ENCODE measurements at regions not wholly inside any gene's neighbourhood (a gene's known extent, or its start where the extent isn't known, plus 50 kb on each side); places are given as distances from the start of the nearest gene placed in this dataset.

DNA sequence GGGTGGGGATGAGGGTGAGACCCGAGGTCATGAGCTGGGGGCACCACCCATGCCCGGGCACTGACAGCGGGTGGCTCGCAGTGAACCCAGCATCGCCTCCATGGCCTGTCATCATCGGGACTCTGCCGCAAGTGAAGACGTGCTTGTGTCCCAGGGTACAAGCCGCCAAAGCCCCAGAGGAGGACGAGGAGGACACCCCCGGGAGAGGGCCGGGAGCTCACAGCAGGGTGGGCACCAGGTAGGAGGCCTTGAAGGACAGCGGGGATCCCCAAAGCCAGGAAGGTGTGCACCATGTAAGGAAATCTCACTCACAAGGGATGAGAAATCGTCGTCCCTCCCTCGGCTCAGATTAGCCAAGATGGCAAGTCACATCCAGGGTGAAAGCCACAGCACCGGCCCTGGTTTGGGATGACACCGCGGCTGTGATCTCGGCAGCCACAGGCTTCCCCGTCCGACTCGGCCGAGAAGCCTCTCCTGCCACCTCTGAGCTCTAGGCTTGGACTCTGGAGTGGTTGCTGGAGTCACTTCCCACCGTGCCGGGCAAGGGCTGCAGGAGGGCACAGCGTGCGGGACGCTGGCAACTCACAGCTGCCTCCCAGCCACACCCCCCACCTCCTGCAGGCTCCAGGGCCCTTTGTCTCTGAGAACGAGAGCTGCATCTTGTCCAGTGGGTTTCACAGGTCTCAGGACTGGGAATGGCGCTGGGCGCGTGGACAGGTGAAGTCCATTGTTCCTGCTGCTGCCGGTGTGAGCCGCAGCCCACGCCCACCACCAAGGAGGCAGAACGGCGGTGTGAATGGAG lies 81.6 kb upstream of the CTDP1 start:
- TF ChIP-seq POLR2A (IDR thresholded peaks at IDR 0.05): no peak
- TF ChIP-seq, protein P1, sequence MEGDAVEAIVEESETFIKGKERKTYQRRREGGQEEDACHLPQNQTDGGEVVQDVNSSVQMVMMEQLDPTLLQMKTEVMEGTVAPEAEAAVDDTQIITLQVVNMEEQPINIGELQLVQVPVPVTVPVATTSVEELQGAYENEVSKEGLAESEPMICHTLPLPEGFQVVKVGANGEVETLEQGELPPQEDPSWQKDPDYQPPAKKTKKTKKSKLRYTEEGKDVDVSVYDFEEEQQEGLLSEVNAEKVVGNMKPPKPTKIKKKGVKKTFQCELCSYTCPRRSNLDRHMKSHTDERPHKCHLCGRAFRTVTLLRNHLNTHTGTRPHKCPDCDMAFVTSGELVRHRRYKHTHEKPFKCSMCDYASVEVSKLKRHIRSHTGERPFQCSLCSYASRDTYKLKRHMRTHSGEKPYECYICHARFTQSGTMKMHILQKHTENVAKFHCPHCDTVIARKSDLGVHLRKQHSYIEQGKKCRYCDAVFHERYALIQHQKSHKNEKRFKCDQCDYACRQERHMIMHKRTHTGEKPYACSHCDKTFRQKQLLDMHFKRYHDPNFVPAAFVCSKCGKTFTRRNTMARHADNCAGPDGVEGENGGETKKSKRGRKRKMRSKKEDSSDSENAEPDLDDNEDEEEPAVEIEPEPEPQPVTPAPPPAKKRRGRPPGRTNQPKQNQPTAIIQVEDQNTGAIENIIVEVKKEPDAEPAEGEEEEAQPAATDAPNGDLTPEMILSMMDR (IDR thresholded peaks at IDR 0.05): no peak
- peak in 2 of 3 donors; percentile 39 to 44 for DNase-seq
- no peak overlapping the region for H3K27ac ChIP-seq
- no peaks in the 10 kb centered on the region for H3K9me3 ChIP-seq
- H3K4me3 ChIP-seq: no peak overlapping the region
- H3K36me3 ChIP-seq: no peaks in the 10 kb centered on the region
- no peaks in the 10 kb centered on the region for H3K4me1 ChIP-seq
- no peaks in the 10 kb centered on the region for H3K27me3 ChIP-seq

DNA sequence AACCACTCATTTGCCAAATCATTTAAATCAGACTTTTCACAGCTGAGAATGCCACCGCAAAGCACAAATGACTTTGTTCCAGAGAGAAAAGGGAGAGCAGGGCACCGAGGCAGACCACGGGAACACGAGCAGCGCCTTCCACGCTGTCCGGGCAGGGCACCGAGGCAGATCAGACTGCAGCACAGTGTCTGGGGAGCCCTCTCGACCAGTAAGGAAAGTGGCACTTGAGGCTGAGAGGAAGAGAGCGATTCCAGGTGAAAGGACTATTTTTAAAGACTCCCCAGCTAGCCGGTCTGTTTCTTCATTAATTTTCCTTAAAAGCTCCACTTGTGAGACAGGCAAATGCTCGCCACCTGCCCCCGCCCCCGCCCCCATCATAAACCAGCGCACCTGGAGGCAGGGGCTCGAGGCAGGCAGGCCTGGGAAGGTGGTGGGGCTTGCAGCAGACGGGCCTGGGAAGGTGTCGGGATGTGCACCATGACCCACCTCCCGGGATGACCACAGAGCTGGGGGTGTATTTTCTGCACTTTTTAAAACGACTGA lies 80.9 kb upstream of the CTDP1 start:
- H3K27me3 ChIP-seq: no peaks in the 10 kb centered on the region
- peak in 1 of 3 donors; percentile 30 for DNase-seq

DNA sequence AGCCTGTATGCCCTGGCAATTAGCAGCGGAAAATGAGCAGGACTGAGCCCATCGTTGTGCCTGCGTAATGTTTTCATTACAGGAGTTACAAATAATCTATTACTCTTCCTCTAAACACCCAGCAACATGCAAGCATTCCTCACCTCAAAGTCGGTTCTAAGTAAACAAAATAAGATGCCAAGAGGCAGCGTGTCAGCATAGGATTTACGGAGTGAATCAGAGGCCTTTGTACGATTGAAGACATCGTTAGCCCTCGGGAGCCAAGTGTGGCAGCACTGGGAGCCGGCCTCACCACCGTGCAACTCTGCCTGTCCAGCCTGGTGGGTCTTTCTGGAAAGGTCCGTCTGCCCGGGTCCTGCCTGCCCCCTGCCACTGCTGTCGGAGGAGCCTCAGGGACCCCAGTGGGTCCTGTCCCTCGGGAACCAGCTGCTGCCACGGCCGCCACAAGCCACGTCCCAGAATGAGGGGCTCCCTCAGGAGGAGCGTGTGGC lies 80.1 kb upstream of the CTDP1 start:
- Histone ChIP-seq H3K9me3 (no peaks in the 10 kb centered on the region), H3K27me3 (no peaks in the 10 kb centered on the region), H3K4me1 (no peaks in the 10 kb centered on the region), H3K27ac (no peak overlapping the region), H3K36me3 (no peaks in the 10 kb centered on the region), H3K4me3 (no peak overlapping the region)
- TF ChIP-seq, protein P1 (IDR thresholded peaks at IDR 0.05): no peak
- TF ChIP-seq POLR2A (IDR thresholded peaks at IDR 0.05): no peak
- peak in 2 of 3 donors; percentile 29 to 34 for DNase-seq

More for the DNA sequence above, 80.9 kb upstream of the CTDP1 start:
- Histone ChIP-seq H3K4me3 (no peak overlapping the region), H3K27ac (no peak overlapping the region), H3K36me3 (no peaks in the 10 kb centered on the region), H3K4me1 (no peaks in the 10 kb centered on the region), H3K9me3 (no peaks in the 10 kb centered on the region)
- TF ChIP-seq POLR2A (IDR thresholded peaks at IDR 0.05): no peak
- TF ChIP-seq, protein P1 (IDR thresholded peaks at IDR 0.05): no peak

DNA sequence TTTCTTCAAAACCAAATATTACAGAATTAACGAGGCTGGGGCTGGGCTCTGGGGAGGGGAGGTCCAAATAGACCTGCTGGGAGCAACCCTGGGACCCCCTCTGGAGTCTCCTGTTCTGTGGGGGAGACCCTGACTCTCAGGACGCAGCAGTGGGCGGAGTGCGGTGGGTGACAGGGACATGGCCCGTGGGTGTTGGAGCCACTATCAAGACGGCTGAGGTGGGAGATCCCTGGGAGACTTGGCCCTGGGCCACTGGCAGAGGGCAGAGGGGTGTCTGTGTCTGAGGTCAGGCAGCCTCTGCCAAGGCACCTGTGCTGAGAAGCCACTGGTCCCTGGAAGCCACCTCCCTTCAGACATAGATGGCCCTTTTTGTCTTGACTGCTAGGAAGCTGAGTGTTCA lies 79.5 kb upstream of the CTDP1 start:
- Histone ChIP-seq H3K4me1 (no peaks in the 10 kb centered on the region), H3K36me3 (no peaks in the 10 kb centered on the region), H3K4me3 (no peak overlapping the region), H3K27me3 (no peaks in the 10 kb centered on the region), H3K9me3 (no peaks in the 10 kb centered on the region), H3K27ac (no peak overlapping the region)
- DNase-seq: peak in 2 of 3 donors; percentile 34 to 38
- TF ChIP-seq, protein P1 (IDR thresholded peaks at IDR 0.05): no peak
- TF ChIP-seq POLR2A (IDR thresholded peaks at IDR 0.05): no peak

DNA sequence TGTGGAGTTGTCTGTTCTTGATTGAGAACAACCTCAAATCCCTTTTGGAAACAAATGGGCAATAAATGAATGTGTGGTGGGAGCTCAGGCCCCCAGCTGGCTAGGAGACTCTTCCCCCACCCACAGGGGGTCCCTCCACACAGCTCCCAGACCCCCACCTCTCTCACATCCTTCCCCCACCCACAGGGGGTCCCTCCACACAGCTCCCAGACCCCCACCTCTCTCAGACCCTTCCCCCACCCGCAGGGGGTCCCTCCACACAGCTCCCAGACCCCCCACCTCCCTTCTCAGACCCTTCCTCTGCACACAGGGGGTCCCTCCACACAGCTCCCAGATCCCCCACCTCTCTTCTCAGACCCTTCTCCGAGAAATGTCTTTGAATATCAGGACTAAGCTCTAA lies 79.0 kb upstream of the CTDP1 start:
- peak in 1 of 3 donors; percentile 13 for DNase-seq
- H3K4me1 ChIP-seq: no peaks in the 10 kb centered on the region
- H3K4me3 ChIP-seq: no peak overlapping the region
- H3K27me3 ChIP-seq: no peaks in the 10 kb centered on the region
- no peaks in the 10 kb centered on the region for H3K9me3 ChIP-seq
- no peak for TF ChIP-seq POLR2A (IDR thresholded peaks at IDR 0.05)
- TF ChIP-seq, protein P1 (IDR thresholded peaks at IDR 0.05): no peak
- H3K36me3 ChIP-seq: no peaks in the 10 kb centered on the region
- H3K27ac ChIP-seq: no peak overlapping the region
